Frontal cortex (tissue), 3 donors: ENCODE measurements at regions not wholly inside any gene's neighbourhood (a gene's known extent, or its start where the extent isn't known, plus 50 kb on each side); places are given as distances from the start of the nearest gene placed in this dataset.

Experiments
- DNase-seq, 2 donors: peaks; one replicate each; pipeline ENCODE4 v3.0.0; 2012; ENCODE audit warnings: low spot score in 2 of 2
- FAIRE-seq: peaks from 2 replicates; lab custom pipeline; 2012; peaks lifted over from hg19 to GRCh38; lab: Jason Lieb, UNC
- donor health status: control.
- donor health status: control.
- donor health status: control.

DNA sequence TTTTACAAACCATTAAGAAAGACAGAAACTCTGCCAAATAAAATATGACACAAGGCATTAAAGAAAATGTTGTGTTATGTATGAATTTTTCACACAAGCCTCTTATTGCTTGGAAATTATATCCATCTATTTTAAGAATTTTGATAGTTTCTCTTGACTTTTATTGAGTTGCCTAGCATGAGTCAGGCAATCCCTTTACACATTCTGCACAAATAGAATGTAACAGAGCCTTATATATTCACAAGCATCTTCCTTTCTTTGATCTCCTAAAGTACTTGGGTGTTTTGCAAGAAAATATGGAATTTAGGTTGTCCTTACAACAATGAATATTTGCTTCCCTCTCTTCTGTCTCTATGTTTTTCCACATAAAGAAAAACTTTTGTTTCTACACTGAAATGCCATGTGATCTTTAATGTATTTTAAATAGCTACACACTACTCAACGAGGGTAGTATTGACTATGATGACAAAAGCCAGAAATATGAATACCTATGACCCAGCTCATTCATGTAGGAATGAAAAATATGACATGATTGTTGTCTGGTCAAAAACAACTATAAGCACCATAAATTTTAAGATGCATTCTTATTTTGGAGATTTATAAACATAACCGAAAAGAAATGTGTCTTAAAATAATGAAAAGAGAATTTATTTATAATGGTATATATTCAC lies 398.8 kb downstream of the GUCY1A2 start:
- no peak for FAIRE-seq
- DNase-seq: no peak

DNA sequence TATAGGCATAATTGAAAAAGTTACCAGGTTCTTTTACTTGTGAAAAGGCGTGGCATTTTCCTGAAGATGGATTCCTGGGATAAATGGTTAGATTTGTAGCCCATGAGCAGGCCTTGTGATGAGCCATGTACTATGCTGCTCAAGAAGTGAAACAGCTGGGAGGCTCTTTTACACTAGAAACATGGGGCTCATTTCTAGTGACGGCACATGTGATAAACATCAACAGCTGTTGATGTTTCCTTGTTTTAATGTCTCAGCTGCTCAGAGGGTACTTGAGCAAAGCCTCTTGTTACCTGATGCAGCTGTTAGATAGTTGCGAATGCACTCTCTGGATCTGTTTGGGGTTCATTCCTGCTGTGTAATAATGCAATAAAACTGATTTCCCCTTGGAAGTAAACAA lies 396.8 kb downstream of the GUCY1A2 start:
- no peak for DNase-seq

More for the DNA sequence above, 396.8 kb downstream of the GUCY1A2 start:
- no peak for FAIRE-seq
